GM23338 (cell line): ENCODE measurements at regions not wholly inside any gene's neighbourhood (a gene's known extent, or its start where the extent isn't known, plus 50 kb on each side); places are given as distances from the start of the nearest gene placed in this dataset.

ENCODE experiments used
- ATAC-seq: fragments of 200-7000 bp; cut with Tn5 transposase; 3 replicates; pipeline ENCODE4 v1.9.1; 2020
- DNase-seq: peaks from one replicate; pipeline ENCODE4 v3.0.0-alpha.2; 2015; ENCODE audit warnings: low spot score
- H2AFZ ChIP-seq: fragments of 200-600 bp; sonication (generic); 2 replicates; pipeline ENCODE4 v1.8.0; 2016; ENCODE audit warnings: antibody characterized with exemption, mild to moderate bottlenecking, moderate library complexity
- H3F3A ChIP-seq: fragments of 200-600 bp; sonication (generic); replicated peaks from 2 replicates; pipeline ENCODE4 v1.8.0; 2017; ENCODE audit warnings: antibody characterized with exemption, mixed run types, low read depth
- H3K27ac ChIP-seq: fragments of 200-600 bp; sonication (generic); 2 replicates; pipeline ENCODE4 v1.6.1; 2016; ENCODE audit warnings: low read depth
- H3K27me3 ChIP-seq: fragments of 200-600 bp; sonication (generic); 2 replicates; pipeline ENCODE4 v1.8.0; 2016; ENCODE audit warnings: mild to moderate bottlenecking, mixed run types, moderate library complexity; ENCODE audit not compliant: insufficient read depth
- H3K36me3 ChIP-seq: fragments of 200-600 bp; sonication (generic); 2 replicates; pipeline ENCODE4 v1.8.0; 2016; ENCODE audit warnings: mild to moderate bottlenecking; ENCODE audit not compliant: insufficient read depth
- H3K4me1 ChIP-seq: fragments of 200-600 bp; sonication (generic); 2 replicates; pipeline ENCODE4 v1.8.0; 2016; ENCODE audit warnings: mild to moderate bottlenecking, moderate library complexity; ENCODE audit not compliant: insufficient read depth
- H3K4me2 ChIP-seq: fragments of 200-600 bp; sonication (generic); 2 replicates; pipeline ENCODE4 v1.7.1; 2017; ENCODE audit warnings: mixed run types
- H3K4me3 ChIP-seq: fragments of 200-600 bp; sonication (generic); 2 replicates; pipeline ENCODE4 v1.6.1; 2016; ENCODE audit warnings: mixed run types
- H3K79me2 ChIP-seq: fragments of 200-600 bp; sonication (generic); replicated peaks from 2 replicates; pipeline ENCODE4 v1.8.0; 2017; ENCODE audit warnings: mild to moderate bottlenecking; ENCODE audit not compliant: insufficient read depth
- H3K9me2 ChIP-seq: fragments of 200-600 bp; sonication (generic); 2 replicates; pipeline ENCODE4 v1.8.0; 2017; ENCODE audit not compliant: insufficient read depth
- H4K20me1 ChIP-seq: fragments of 200-600 bp; sonication (generic); replicated peaks from 2 replicates; pipeline ENCODE4 v1.8.0; 2017; ENCODE audit warnings: mild to moderate bottlenecking; ENCODE audit not compliant: insufficient read depth
- H3K27ac Mint-ChIP-seq: 2 replicates; pipeline ENCODE4 v1.8.0; 2020; ENCODE audit warnings: inconsistent platforms, mild to moderate bottlenecking, moderate library complexity, mixed read lengths
- H3K27me3 Mint-ChIP-seq: 3 replicates; pipeline ENCODE4 v1.8.0; 2022; ENCODE audit warnings: low read depth, mild to moderate bottlenecking, moderate library complexity, mixed read lengths, inconsistent platforms; ENCODE audit not compliant: insufficient read depth, poor library complexity
- H3K36me3 Mint-ChIP-seq: 3 replicates; pipeline ENCODE4 v1.8.0; 2021; ENCODE audit warnings: low read depth, mild to moderate bottlenecking, inconsistent platforms, moderate library complexity, mixed read lengths
- H3K4me1 Mint-ChIP-seq: 3 replicates; pipeline ENCODE4 v1.8.0; 2020; ENCODE audit warnings: mild to moderate bottlenecking, inconsistent platforms, mixed read lengths
- H3K4me3 Mint-ChIP-seq: 3 replicates; pipeline ENCODE4 v1.8.0; 2021; ENCODE audit warnings: moderate library complexity, mild to moderate bottlenecking, inconsistent platforms, mixed read lengths
- H3K9me3 Mint-ChIP-seq: 3 replicates; pipeline ENCODE4 v1.8.0; 2020; ENCODE audit warnings: moderate library complexity, mild to moderate bottlenecking, inconsistent platforms, mixed read lengths
- CREB1 ChIP-seq: fragments of 250-450 bp; sonication (Bioruptor Pico); IDR thresholded peaks from 2 replicates; pipeline ENCODE4 v1.5.0; 2020; ENCODE audit warnings: low read depth, mild to moderate bottlenecking, moderate library complexity
- CTCF ChIP-seq, 2 experiments: fragments of 200-600 bp in 1 of 2; sonication (generic) in 1 of 2; conservative IDR thresholded peaks; 2 replicates each; pipeline versions ENCODE4 v1.5.1 to v1.6.1; 2016 to 2017; ENCODE audit warnings: antibody characterized with exemption in 2 of 2, low read depth in 2 of 2, mild to moderate bottlenecking in 2 of 2, moderate library complexity in 1 of 2
- EZH2 ChIP-seq: fragments of 200-600 bp; sonication (generic); IDR thresholded peaks from one replicate; pipeline ENCODE4 v1.8.0; 2017; ENCODE audit warnings: antibody characterized with exemption, mild to moderate bottlenecking, low read depth; ENCODE audit not compliant: unreplicated experiment
- EZH2phosphoT487 ChIP-seq: fragments of 200-600 bp; sonication (generic); IDR thresholded peaks from one replicate; pipeline ENCODE4 v1.8.1; 2018; ENCODE audit warnings: antibody characterized with exemption; ENCODE audit not compliant: unreplicated experiment
- JUNB ChIP-seq: IDR thresholded peaks from one replicate; pipeline ENCODE4 v1.6.1; 2016; ENCODE audit warnings: antibody characterized with exemption; ENCODE audit not compliant: unreplicated experiment
- NANOG ChIP-seq: IDR thresholded peaks from 2 replicates; pipeline ENCODE4 v1.6.1; 2016; ENCODE audit warnings: antibody characterized with exemption, borderline replicate concordance
- POLR2AphosphoS5 ChIP-seq: IDR thresholded peaks from 2 replicates; pipeline ENCODE4 v1.6.1; 2016; ENCODE audit warnings: antibody characterized with exemption, low read depth
- REST ChIP-seq: IDR thresholded peaks from one replicate; pipeline ENCODE4 v1.6.1; 2018; ENCODE audit warnings: antibody characterized with exemption; ENCODE audit not compliant: unreplicated experiment
- TF ChIP-seq, protein P1 (sequence below): IDR thresholded peaks from 2 replicates; pipeline ENCODE4 v1.6.1; 2016; ENCODE audit warnings: antibody characterized with exemption
- TF ChIP-seq, protein P2 (sequence below): fragments of 250-450 bp; sonication (Bioruptor Pico); IDR thresholded peaks from 2 replicates; pipeline ENCODE4 v1.5.0; 2020; ENCODE audit warnings: mild to moderate bottlenecking, moderate library complexity

GRCh38 chr2:64841461-64841860 lies 147.7 kb upstream of the SLC1A4 start (continued):
- TF ChIP-seq REST (no peak), POLR2AphosphoS5 (no peak), NANOG (no peak), CTCF (conservative IDR thresholded peaks at IDR 0.05; ENCODE audit: low read depth in 2 of 2) (no peak), CREB1 (CRISPR knock-in tag) (no peak), JUNB (no peak), EZH2phosphoT487 (no peak)
- TF ChIP-seq, protein P1, sequence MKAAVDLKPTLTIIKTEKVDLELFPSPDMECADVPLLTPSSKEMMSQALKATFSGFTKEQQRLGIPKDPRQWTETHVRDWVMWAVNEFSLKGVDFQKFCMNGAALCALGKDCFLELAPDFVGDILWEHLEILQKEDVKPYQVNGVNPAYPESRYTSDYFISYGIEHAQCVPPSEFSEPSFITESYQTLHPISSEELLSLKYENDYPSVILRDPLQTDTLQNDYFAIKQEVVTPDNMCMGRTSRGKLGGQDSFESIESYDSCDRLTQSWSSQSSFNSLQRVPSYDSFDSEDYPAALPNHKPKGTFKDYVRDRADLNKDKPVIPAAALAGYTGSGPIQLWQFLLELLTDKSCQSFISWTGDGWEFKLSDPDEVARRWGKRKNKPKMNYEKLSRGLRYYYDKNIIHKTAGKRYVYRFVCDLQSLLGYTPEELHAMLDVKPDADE = no peak

DNA sequence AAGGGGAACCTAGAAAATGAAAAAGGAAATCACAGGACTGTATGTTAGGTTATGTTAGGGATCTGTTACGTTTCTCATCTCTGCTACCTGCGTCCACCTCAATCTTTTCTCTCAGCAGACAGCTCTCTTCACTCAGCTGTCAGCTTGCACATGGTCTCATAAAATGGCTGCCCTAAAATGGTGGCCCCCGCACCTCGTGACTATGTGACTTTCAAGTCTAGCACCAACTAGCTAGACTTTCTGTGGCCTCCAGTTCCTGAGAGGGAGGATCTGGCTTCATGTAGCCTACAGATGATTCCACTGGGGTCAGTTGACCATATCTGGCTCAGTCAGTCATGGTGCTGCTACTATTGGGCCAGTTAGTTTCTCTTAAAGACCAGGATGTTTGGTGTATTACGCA lies 147.2 kb upstream of the SLC1A4 start:
- H3K4me3 Mint-ChIP-seq = no peak overlapping the region
- Histone ChIP-seq H3K4me3 (no peak overlapping the region), H4K20me1 (no peaks in the 10 kb centered on the region), H3K36me3 (no peaks in the 10 kb centered on the region), H3K9me2 (no peaks in the 10 kb centered on the region), H3F3A (0 out of 2 replicates have a peak, but pooled peaks cover 2% of the 10 kb centered on the region), H2AFZ (peak overlapping the region; percentile 56; the same call in 1 of the 2 replicates), H3K4me2 (no peak overlapping the region), H3K79me2 (no peaks in the 10 kb centered on the region), H3K27me3 (no peaks in the 10 kb centered on the region), H3K4me1 (no peaks in the 10 kb centered on the region; the same call in 1 of the 2 replicates), H3K27ac (no peak overlapping the region)
- ATAC-seq = no peak
- peaks cover 2% of the 10 kb centered on the region for H3K27me3 Mint-ChIP-seq
- no peak overlapping the region for H3K27ac Mint-ChIP-seq
- peaks cover 8% of the 10 kb centered on the region for H3K4me1 Mint-ChIP-seq
- no peak for DNase-seq
- no peaks in the 10 kb centered on the region for H3K9me3 Mint-ChIP-seq
- TF ChIP-seq, protein P2, sequence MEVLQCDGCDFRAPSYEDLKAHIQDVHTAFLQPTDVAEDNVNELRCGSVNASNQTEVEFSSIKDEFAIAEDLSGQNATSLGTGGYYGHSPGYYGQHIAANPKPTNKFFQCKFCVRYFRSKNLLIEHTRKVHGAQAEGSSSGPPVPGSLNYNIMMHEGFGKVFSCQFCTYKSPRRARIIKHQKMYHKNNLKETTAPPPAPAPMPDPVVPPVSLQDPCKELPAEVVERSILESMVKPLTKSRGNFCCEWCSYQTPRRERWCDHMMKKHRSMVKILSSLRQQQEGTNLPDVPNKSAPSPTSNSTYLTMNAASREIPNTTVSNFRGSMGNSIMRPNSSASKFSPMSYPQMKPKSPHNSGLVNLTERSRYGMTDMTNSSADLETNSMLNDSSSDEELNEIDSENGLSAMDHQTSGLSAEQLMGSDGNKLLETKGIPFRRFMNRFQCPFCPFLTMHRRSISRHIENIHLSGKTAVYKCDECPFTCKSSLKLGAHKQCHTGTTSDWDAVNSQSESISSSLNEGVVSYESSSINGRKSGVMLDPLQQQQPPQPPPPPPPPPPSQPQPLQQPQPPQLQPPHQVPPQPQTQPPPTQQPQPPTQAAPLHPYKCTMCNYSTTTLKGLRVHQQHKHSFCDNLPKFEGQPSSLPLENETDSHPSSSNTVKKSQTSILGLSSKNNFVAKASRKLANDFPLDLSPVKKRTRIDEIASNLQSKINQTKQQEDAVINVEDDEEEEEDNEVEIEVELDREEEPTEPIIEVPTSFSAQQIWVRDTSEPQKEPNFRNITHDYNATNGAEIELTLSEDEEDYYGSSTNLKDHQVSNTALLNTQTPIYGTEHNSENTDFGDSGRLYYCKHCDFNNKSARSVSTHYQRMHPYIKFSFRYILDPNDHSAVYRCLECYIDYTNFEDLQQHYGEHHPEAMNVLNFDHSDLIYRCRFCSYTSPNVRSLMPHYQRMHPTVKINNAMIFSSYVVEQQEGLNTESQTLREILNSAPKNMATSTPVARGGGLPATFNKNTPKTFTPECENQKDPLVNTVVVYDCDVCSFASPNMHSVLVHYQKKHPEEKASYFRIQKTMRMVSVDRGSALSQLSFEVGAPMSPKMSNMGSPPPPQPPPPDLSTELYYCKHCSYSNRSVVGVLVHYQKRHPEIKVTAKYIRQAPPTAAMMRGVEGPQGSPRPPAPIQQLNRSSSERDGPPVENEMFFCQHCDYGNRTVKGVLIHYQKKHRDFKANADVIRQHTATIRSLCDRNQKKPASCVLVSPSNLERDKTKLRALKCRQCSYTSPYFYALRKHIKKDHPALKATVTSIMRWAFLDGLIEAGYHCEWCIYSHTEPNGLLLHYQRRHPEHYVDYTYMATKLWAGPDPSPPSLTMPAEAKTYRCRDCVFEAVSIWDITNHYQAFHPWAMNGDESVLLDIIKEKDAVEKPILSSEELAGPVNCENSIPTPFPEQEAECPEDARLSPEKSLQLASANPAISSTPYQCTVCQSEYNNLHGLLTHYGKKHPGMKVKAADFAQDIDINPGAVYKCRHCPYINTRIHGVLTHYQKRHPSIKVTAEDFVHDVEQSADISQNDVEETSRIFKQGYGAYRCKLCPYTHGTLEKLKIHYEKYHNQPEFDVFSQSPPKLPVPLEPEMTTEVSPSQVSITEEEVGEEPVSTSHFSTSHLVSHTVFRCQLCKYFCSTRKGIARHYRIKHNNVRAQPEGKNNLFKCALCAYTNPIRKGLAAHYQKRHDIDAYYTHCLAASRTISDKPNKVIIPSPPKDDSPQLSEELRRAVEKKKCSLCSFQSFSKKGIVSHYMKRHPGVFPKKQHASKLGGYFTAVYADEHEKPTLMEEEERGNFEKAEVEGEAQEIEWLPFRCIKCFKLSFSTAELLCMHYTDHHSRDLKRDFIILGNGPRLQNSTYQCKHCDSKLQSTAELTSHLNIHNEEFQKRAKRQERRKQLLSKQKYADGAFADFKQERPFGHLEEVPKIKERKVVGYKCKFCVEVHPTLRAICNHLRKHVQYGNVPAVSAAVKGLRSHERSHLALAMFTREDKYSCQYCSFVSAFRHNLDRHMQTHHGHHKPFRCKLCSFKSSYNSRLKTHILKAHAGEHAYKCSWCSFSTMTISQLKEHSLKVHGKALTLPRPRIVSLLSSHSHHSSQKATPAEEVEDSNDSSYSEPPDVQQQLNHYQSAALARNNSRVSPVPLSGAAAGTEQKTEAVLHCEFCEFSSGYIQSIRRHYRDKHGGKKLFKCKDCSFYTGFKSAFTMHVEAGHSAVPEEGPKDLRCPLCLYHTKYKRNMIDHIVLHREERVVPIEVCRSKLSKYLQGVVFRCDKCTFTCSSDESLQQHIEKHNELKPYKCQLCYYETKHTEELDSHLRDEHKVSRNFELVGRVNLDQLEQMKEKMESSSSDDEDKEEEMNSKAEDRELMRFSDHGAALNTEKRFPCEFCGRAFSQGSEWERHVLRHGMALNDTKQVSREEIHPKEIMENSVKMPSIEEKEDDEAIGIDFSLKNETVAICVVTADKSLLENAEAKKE = no peak
- no peak for TF ChIP-seq EZH2
- no peaks in the 10 kb centered on the region for H3K36me3 Mint-ChIP-seq
